ENCODE measurements at regions not wholly inside any gene's neighbourhood (a gene's known extent, or its start where the extent isn't known, plus 50 kb on each side); places are given as distances from the start of the nearest gene placed in this dataset.

DNA sequence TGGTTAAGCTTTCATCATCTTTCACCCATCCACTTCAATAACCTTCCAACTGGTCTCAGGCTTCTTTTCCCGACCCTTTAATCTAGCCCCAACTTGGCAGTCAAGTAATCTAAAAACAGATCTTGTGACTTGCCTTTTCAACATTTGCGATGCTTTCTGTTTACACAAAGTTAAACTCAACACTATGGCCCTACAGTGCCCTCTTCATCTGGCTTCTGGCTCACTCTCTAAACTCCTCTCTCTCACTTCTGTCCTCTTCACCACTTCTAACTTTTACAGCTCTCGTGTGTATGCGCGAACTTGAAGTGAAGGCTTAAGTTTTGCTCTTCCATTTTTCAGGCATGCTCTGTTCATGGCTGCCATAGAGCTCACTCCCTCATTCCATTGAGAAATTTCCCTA, 1122.3 kb upstream of the ADGRL2 start:
- TF ChIP-seq CTCF (IDR thresholded peaks at IDR 0.05; ENCODE audit: low read length) (no peak), EZH2phosphoT487 (IDR thresholded peaks at IDR 0.05; ENCODE audit: low read length) (no peak), EZH2 (optimal IDR thresholded peaks at IDR 0.05; ENCODE audit: low read depth, low read length) (no peak)

Data from MM.1S (cell line).